Pulmonary artery endothelial cell (primary cell): ENCODE measurements at regions not wholly inside any gene's neighbourhood (a gene's known extent, or its start where the extent isn't known, plus 50 kb on each side); places are given as distances from the start of the nearest gene placed in this dataset.

Experiments
- DNase-seq: peaks from one replicate; pipeline ENCODE4 v3.0.0-alpha.2; 2011; ENCODE audit warnings: low read depth, low spot score

DNA sequence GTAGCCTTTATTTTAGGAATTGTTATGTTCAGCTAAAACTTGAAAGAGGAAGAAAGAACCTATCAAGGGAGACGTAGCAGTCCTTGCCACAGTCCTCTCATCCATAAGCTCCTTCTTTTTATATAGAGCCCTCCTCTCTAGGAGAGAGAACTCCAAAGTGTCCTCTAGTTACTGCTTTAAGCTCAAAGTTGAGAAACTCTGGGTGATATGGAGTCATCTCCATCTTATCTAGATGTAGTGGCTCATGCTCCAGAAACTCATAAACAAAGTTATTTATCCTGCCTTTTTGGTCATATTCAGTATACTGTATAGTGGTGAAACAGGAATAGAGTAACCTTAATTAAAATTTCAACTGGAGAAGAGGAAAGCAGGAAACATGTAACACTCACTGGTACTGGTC is 90.4 kb upstream of the ATF7IP start:
- no peak for DNase-seq

DNA sequence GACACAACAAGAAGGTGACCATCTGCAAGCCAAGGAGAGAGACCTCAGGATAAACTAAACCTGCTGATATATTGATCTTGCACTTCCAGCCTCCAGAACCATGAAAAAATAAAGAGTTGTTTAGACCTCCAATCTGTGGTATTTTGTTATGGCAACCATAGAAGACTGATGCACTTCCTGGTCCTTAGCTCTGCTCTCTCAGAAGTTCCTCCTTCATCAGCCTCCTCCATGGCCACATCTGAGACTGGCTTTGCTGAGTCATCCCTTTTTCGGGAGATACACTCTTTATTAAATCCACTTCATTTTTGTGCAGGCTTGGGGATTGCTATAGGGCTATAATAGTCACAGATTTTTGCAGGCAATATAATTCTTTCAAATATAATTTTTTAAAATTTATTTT is 89.6 kb upstream of the ATF7IP start:
- DNase-seq, result no peak

DNA sequence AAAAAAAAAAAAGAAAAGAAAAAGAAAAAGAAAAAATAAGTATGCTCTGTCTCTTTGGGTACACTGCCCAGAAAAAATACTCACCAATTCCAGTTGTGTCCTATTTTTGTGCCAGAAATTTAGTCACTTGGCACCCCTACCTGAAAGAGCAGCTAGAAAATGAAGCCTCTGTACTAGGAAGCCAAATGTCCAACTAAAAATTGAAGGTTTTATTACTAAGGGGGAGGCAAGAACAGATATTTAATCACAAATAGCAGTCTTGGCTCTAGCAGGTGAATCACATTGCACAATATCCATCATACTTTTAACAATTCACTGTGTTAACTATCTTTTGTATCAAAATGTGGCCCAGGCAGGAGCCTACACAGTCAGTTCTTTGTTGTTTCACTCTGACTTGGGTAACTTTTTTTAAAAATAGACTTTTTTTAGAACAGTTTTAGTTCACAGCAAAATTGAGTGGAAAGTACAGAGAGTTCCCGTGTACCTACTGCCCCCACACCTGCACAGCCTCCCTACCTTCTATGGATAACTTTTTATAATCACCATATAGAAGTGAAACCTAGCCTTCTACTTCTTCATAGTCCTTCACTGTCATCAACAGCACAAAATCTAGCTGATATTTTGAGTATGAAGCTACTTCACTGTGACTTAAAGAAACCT is 87.1 kb upstream of the ATF7IP start:
- DNase-seq, result no peak

DNA sequence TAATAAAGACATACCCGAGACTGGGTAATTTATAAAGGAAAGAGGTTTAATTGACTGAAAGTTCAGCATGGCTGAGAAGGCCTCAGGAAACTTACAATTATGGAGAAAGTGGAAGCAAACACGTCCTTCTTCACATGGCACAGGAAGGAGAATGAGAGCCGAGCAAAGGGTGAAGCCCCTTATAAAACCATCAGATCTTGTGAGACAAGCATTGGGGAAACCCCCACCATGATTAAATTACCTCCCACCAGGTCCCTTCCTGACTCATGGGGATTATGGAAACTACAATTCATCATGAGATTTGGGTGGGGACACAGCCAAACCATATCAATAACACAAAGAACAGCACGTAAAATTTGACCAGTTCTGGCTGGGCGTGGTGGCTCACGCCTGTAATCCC is 85.6 kb upstream of the ATF7IP start:
- DNase-seq, result no peak

DNA sequence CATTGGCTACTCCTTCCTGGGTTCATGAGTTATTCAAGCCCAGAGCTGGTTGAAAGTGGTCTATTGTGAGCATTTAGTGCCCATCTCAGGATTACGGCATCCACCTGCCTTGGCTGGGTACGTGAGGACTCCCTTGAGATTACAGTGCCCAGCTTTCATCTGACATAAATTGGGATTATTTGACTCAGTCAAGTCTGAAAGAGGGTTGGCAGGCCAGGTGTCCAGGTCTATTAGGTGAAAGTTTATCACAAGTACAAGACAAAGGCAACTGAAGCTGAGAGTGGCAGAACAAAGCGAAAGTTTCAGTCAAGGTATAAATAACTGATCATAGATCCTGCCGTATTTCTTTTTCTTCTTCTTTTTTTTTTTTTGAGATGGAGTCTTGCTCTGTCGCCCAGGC is 84.6 kb upstream of the ATF7IP start:
- DNase-seq, result no peak

DNA sequence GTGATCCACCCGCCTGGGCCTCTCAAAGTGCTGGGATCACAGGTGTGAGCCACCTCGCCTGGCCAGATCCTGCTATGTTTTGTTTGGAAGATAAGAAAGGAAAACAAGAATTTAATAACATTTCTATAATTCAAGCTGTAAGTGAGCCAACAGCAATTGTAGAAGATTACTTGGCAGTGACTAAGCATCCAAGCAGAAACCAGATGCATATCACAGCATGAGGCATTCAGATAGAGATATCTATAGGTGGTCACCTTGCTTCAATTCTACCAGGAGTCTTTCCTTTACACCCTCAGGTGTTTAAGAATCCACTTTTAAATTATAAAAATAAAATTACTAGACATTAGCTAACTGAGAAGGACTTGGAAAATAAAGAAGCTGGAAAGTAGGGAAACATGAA is 83.9 kb upstream of the ATF7IP start:
- no peak for DNase-seq

DNA sequence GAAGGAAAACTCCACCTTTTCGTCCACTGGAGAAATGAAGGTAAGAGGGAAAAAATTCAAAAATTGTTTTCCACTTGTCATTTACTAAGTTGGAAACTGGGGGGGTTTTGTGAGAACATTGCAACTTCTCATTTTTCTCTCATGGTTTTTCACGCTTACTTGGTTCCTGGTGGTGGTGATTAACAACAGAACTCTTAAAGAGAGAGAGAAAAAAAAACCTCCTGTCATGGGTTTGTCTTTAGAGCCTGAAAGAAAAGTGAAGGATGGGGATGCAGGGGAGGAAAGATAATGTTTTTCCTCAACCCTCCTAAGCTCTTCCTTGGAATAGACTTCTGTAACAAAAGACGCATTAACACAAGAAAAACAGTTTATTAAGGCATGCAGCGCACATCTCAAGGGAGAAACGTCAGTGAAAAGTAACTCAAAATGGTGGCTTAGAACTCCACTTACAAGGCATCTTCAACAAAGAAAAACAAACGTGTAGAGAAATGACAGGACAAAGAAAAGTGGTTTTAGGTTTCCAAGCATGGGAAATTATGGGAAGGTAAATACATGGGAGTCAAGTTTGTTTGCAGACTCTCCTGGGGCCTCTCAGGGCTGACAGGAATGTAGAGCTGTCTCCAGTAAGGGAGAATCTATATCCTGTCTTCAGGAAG is 81.9 kb upstream of the ATF7IP start:
- no peak for DNase-seq

DNA sequence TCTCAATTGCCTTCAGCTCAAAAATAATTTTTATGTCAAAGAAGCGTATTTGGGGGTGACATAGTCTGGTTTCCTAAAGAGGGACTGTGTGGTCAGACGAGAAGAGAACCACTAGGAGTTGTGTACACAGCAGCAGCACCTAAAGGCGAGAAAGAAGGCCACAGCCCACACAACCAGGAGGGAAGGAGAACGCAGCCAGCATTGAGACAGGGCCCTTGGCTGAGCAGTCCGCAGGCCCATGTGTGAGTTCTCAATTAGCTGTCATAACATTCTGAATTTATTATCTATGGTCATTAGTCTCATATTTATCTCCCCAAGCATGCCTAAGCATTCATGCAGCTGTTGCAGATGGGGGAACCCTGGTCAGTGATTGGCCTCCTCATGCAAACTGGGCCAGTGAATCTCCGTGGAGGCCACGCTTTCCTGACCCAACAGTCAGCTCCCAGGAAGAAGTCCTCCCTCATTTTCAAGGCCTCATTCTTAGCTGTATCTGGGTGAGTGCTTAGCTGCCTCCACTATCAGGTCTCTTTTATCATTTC is 81.2 kb upstream of the ATF7IP start:
- DNase-seq, result no peak

DNA sequence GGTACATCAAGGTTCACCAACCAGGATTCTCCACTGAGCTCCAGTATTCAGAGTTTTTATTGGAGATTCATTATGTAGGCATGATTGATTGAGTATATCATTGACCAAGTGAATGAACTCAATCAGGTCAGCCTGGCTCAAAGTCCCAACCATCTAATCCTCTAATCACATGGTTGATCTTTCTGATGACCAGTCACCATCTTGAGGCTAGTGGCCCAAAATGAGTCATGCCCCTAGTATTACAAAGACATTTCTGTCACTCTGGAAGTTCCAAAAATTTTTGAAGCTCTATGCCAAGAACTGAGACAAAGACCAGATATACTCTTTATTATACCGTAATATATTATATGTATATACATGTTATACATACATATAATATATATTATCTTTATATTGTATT is 75.9 kb upstream of the ATF7IP start:
- no peak for DNase-seq

DNA sequence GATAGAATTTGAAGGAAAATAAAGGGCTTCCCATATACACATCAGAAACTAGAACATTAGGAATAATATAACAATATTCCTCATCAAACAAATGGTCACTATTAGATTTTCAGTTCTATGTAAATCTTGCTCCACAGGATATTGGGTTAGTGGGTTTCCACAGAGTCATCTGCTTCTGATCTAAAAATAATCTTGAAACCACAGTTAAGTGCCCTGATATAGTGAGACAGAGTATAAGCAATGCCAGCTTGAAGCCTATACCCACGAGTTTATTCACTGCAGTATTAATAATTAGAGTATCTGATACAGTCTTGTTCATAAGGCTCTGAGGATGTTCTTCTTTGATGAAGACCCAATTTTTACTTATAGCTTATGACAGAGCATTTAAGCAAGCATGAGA is 74.5 kb upstream of the ATF7IP start:
- no peak for DNase-seq

DNA sequence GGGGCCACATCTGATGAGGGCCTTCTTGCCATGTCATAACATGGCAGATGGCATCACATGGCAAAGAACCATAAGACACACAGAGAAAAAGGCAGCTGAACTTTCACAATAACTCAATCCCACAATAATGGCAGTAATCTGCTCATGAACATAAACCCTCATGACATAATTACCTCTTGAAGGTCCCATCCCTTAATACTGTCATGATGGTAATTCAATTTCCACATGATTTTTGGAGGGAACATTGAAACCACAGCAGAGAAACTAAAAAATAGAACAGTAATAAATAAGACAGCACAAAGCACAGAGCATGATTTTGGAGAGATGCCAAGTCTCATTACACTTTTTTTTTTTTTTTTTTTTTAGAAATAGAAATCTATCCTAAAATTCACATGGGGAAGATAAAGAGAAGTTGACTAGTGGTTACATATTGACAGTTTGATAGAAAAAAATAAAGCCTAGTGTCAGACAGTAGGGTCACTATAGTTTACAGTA is 61.8 kb upstream of the ATF7IP start:
- DNase-seq, result no peak

DNA sequence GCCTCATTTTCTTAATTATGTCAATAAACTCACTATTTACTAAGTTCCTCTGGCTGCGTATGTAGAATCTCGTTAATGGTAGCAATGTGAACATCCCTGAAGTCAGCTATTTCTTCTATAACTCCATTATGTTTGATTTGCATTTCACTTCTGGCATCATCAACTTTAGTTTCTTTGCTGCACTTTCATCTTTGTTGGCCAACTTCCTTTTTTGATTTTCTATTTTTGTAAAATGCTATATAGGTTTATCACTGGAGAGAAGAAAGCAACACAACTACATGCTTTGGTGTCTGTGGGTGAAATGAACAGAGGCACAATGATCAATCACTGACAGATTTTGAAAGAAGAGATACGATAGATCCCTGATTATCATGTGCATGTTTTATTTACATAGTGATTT is 58.5 kb upstream of the ATF7IP start:
- DNase-seq, result no peak

DNA sequence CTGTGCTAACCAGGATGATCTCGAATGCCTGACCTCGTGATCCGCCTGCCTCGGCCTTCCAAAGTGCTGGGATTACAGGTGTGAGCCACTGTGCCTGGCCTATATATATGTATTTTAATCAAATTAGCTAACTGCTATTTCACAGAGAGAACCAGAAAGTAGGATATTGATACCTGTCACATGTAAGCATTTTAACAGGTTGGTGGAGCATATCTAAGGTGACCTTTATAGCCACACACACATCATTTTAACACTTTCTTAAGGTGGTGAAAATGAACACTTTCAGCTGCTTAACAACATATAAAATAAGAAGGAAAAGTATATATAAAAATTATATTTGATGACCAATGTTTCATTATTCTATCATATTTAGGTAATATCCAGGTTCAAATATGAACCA is 57.0 kb upstream of the ATF7IP start:
- no peak for DNase-seq

DNA sequence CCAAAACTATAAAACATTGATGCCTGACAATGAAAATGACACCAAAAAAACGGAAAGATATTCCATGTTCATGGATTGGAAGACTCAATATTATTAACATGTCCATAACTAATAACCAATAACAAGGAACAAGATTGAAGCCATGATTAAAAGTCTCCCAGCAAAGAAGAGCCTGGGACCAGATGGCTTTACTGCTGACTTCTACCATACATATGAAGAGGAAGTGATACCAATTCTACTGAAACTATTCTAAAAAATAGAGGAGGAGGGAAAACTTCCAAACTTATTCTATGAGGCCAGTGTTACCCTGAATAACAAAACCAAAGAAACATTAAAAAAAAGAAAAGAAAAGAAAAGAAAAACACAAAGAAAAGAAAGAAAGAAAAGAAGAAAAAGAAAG is 54.6 kb upstream of the ATF7IP start:
- no peak for DNase-seq

DNA sequence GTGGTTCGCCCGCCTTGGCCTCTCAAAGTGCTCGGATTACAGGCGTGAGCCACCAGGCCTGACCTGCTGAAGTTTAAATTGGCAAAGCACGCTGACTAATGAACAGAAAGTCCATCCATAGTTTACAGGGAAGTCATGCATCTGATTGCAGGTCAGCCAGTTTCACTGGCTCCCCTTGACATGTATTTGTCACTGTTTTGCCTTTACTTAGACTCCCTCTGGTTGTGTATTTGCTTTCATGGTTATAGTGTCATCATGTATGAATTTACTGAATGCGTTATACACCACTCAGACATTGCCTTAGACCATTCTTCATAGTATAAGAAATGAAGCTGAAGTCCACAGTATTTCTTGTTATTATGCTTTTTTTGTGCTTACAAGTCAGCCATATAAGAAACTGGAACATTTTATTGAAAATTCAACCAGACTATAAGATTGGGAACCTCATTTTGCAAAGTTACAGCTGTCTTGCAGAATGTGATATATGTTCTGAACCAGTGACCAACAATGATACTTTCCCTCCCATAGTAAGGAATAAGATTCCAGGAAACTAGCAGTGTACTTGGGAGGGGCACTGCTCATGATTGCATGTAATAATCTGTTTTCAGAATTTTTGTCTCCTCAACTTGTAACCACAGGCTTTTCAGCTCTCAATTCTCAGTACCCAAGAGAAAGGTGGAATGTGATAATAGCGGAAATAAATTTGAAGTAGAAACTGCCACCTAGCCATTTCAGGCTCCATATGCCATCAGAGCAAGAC is 51.9 kb upstream of the ATF7IP start:
- DNase-seq, result no peak

DNA sequence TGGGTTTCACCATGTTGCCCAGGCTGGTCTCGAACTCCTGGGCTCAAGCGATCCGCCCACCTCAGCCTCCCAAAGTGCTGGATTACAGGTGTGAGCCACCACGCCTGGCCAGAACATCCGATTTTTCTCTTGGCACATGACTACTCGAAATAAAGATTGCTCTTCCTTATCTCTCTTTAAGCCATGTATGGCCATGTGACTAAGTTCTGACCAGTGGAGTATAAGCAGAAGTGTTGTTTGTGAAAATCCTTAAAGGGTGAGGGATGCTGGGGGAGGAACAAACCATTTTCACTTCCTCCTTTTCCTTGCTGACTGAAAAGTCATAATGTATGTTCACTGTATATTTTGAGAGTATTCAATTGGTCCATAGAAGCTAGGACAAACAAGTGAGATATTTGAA is 50.7 kb upstream of the ATF7IP start:
- no peak for DNase-seq

DNA sequence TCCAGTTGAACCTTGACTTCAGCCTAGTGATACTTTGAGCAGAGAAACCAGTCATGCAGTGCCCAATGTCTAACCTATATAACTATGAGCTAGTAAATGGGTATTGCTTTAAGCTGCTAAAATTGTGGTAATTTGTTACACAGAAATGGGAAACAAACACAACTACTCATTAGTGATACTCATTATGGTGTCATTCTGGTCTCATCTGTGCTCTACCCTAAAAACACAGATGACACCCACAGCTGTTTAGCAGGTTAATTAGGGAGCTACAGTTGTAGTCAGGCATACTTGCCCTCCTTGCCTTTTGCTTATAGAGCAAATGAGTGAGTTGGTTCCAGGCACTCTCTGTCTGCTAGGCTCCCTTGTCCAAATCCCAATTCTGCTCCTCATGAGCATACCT is 50.0 kb upstream of the ATF7IP start:
- no peak for DNase-seq
